Kidney glomerular epithelial cell (primary cell): ENCODE measurements at regions not wholly inside any gene's neighbourhood (a gene's known extent, or its start where the extent isn't known, plus 50 kb on each side); places are given as distances from the start of the nearest gene placed in this dataset.
A peak's percentile ranks its signal among the peaks of the same experiment; 100 is the strongest.

Source experiments
- DNase-seq: peaks from one replicate; lab custom pipeline; 2025; lab: John Stamatoyannopoulos, UW

DNA sequence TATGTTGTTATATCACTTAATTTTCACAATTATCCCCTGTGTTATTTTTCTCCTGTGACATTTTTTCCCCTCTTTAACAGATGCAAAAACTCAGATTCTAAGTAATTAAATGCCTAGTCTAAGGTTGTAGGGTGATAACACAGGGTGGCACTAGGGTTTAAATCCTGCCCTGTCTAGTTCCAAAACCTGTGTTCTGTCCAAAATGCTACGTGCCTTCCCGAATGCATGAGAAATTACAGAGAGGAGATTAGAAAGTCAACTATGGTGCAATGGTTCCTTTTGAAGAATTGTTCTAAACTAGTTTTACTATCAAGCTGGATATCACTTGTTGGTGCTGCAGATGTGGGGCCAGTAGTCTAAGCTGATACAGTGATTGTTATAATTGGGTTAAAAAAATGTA is 108.0 kb downstream of the DIPK2A start:
- no peak for DNase-seq

- no peak for DNase-seq
Measured at GRCh38 chr3:144084929-144085328, 113.3 kb downstream of the DIPK2A start.

DNA sequence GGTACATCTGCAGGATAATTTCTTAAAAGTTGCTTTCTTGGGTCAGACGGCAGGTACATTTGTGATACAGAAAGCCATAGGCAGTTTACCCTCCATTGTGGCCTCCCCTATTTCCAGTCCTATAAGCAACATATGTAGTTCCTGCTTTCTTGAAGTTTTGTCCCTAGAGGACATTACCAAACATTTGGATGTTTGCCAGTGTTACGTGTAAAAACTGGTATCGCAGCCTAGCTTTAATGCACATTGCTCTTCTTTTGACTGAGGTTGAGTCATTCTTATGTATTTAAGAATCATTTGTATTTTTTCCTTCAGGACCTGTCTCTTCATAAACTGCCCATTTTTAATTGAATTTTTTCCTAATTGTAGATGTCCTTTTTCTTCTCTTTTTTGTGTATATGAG is 114.3 kb downstream of the DIPK2A start:
- no peak for DNase-seq

- peak; percentile 78 for DNase-seq
Measured at GRCh38 chr3:144096016-144096415, 124.4 kb downstream of the DIPK2A start.

DNA sequence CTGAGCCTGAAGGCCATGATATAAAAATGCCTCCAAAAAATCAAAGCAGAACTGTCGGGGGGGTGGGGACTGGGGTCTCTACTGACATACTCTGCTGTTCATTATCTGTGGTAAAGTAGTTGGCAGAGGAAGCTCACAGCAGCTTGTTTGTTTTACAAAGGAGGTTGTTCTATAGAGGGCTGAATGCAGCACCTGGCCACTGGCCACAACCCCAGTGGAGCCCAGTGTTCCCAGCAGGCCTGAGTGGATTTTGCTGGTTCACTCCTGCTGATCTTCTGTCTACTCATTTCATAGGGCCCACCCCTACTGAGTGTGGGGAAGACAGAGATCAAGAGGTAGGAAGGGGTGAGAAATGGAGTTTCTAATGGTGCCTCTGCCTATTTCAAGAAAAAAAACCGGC is 125.5 kb downstream of the DIPK2A start:
- DNase-seq: no peak

DNA sequence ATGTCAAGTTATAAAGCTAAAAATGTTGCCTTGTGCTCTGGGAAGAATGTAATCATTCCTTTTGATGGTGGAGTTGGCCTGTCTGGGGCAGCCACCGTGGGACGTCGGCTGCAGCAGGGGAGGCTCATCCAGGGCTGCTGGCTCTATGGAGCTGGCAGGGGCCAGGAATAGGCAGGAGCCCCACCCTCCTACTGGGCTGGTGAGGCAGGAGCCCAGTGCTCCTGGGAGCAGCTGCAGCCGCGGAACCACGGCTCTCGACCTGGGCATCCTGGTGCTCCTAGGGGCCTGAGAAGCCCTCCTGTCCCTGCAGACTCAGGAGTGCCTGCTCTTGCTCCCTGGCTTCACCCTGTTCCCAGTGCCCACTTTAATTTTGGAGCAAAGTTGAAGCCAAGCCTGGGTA is 127.1 kb downstream of the DIPK2A start:
- DNase-seq: no peak

GRCh38 chr3:144102421-144102820 is 130.8 kb downstream of the DIPK2A start:
- no peak for DNase-seq

DNA sequence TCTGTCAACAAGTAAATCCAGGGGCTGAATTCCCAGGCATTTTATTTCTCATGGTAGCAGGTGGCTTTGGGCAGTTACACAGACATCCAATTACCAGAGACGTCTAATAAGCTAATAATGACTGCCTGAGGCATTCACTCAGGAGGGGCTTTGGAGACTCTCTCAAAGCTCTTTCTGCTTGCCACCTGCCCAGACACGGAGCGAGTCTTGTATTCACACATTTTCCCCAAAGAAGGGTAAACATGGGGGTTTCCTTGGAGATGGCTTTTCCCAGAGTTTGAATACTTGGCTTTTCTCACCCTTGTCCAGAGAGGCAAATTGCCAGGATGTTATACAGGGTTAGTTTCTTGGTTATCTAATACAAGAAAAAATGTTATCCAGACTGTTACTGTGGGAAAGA is 132.6 kb downstream of the DIPK2A start:
- DNase-seq: no peak

DNA sequence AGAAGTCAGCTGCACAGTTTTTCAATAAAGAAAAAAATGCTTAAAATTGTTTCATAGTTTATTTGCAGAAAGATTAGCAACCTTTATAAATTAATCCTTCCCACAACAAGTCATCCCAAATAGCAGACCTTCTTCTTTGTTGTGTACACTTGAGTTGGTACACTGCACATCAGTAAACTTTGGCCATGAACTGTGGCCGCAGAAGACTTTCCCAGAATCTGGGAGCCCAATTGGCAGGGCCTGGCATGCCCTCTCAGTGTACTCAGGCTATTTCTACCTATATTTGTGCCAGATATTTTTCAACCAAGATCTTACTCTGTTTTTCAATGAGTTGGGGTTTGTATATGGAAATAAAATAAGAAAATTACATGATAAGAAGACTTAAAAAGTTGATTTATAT is 133.1 kb downstream of the DIPK2A start:
- no peak for DNase-seq

- DNase-seq: peak; percentile 58
Measured at GRCh38 chr3:144105542-144105941, 133.9 kb downstream of the DIPK2A start.

DNA sequence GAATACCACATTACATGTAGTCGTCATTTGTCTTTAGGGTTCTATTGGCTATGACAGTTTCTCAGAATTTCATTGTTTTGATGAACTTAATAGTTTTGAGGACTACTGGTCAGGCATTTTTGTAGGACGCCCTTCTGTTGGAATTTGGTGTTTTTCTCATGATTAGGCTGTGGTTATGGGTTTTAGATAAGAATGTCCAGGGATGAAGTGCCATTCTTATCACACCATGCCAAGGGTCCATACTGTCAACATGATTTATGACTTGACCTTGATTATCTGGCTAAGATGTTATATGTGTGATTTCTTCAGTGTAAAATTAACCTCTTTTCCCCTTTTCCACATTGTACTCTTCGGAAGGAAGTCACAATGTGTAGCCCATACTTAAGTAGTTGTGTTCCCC is 135.3 kb downstream of the DIPK2A start:
- DNase-seq: no peak

DNA sequence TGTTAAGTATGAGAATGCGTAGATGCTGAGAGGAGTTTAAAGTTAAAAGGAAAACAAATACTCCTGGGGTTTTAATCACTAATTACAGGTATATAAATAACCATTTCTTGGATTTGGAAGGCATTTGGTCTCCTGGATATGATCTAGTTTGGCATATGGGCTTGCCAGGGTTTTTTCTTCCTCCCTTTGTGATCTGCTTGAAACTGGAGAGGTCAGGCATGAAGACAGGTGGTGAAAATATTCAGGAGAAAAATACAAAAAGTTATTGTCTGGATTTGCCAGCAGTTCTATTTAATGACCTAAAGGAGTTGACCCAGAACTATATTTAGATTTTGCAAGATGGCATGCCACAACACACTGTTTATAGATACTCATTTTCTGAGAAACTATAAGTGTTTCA is 136.3 kb downstream of the DIPK2A start:
- DNase-seq: no peak

DNA sequence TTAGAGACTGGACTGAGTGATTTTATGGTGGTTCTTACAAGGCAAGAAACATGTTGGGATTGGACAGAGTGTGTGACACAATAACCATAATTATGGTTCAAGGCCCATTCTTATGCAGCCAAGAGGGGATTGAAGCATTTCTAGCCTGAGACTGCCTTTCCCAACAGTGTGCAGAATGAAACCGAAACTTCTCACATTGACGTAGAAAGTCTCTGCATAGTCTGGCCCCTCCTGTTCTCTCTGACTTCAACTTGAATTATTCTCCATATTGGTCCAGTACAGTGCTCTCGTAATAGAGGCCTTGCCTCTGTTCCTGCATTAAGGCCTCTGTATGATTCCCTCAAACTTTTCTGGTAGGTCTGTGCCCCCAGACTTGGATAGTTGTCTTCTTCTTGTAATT is 138.3 kb downstream of the DIPK2A start:
- DNase-seq: no peak

- no peak for DNase-seq
Measured at GRCh38 chr3:144112036-144112435, 140.4 kb downstream of the DIPK2A start.

DNA sequence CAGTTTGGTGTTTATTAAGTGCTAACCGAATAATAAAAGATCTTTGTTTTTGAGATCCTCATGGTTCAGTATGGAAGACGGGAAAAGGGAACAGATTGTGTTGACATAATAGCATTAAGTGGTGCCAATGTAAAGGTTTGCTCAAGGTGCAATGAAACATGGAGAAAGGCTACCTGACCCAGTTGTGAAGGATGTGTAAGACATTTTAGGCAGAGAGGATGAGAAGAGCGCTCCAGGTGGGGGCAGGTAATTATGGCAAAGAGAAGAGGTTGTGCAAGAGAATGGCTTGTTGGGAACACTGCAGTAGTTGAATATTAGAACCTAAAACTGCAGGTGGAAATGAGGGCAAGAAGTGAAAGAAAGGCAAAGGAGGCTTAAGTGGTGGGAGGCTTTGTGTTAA is 140.8 kb downstream of the DIPK2A start:
- DNase-seq: no peak

- DNase-seq: no peak
Measured at GRCh38 chr3:144114767-144115166, 143.1 kb downstream of the DIPK2A start.

DNA sequence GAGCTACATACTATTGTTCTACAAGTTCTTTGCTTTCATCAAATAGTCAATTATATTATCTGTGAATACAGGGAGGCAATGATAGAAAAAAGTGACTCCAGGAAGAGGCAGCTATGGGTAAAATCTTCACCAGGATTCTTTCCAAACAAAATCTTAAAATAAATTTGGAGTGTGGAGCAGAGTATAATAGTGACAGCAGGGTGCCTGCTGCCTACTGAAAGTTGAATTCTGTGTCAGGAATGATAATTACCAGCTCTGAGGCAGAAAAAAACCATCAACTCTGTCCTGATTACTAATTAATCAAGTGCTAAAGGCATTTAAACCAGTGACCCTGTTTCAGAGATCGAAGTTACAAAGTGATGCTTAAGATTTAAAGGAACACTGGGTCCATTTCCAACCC is 148.0 kb downstream of the DIPK2A start:
- no peak for DNase-seq

GRCh38 chr3:144121661-144122060 is 150.0 kb downstream of the DIPK2A start:
- DNase-seq: no peak

DNA sequence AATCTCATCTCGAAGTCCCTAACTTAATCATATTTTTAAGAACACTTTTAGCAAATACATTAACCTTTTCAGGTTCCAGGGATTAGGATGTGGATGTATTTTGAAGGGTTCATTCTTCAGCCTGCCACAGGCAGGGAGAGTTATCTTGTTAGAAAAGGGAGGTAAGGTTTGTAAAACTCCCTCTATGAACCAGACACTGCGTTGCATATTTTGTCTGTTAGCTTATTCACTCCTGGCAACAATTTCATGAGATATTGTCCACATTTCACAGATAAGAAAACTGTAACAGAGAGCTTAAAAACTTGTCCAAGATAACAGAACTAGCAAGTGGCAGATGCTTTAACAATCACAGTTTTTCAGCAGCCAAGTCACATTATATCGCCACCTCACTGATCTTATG is 155.4 kb downstream of the DIPK2A start:
- no peak for DNase-seq

DNA sequence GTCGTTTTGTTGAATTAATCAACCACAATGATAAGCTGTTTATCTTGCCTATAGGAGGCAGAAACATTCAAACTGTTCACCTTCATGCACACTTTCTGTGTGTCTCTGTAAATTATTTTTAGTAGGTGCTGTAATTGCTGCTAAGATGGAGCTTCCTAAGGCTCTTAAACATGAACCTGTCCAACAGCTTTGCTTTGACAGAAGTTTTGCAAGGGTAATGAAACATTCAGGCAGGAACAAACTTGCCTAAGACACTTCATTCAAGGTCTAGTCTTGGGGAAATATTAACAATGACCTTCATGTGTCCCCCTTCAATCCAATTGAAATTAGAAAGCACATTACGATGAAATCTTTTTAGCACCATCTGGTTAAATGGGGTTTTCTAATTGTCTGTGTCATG is 156.1 kb downstream of the DIPK2A start:
- no peak for DNase-seq

DNA sequence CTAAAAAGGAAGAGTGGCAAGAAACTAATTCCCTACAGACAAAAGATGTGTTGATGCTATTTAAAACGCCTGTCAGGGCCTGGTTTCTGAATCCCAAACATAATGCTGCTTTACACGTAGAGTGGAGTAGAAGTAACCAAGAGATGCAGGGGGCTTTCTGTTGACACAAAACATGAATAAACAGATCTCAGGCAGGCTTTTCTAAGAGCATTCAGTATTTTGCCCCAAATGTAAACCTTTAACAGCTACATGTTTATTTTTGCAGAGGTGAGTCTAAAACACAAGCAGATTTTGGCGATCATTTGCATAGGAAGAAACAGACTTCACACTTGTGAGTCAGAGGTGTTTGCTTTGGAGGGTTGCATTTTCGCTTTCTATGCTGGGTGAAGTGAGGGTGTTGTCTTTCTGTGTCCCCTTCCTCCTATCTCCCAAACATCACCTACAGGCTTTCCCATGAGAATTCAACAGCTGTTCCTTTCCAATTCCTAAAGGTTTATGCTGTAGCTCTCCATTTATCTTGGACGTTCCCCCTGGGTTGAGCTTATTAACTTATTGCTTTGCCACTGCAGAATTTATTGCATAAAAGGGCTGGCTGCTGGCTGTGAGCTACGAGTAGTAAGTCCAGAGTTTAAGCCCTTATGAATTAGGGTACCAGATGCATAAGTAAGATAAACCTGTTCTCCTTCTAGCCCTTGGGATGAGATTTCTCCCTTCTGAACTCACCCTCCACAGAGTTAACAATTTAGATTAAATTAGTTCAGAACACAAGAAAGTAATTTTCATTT is 156.7 kb downstream of the DIPK2A start:
- DNase-seq: no peak

- no peak for DNase-seq
Measured at GRCh38 chr3:144129536-144130214, 158.1 kb downstream of the DIPK2A start.

GRCh38 chr3:144141074-144141473 is 169.5 kb downstream of the DIPK2A start:
- no peak for DNase-seq

GRCh38 chr3:144141496-144141895 is 169.9 kb downstream of the DIPK2A start:
- DNase-seq: no peak
